Endothelial cell (in vitro differentiated cells): ENCODE measurements at regions not wholly inside any gene's neighbourhood (a gene's known extent, or its start where the extent isn't known, plus 50 kb on each side); places are given as distances from the start of the nearest gene placed in this dataset.

Source experiments
- DNase-seq: peaks from one replicate; pipeline ENCODE4 v3.0.0; 2021; ENCODE audit warnings: low spot score
- H3K27ac Mint-ChIP-seq: one replicate; pipeline ENCODE4 v1.8.0; 2021; ENCODE audit warnings: mixed read lengths, inconsistent platforms; ENCODE audit not compliant: unreplicated experiment
- H3K27me3 Mint-ChIP-seq: one replicate; pipeline ENCODE4 v1.8.0; 2021; ENCODE audit warnings: mild to moderate bottlenecking, moderate library complexity, mixed read lengths, inconsistent platforms; ENCODE audit not compliant: unreplicated experiment
- H3K36me3 Mint-ChIP-seq: one replicate; pipeline ENCODE4 v1.8.0; 2021; ENCODE audit warnings: mild to moderate bottlenecking, low read depth, mixed read lengths, inconsistent platforms; ENCODE audit not compliant: unreplicated experiment
- H3K4me1 Mint-ChIP-seq: one replicate; pipeline ENCODE4 v1.8.0; 2021; ENCODE audit warnings: mild to moderate bottlenecking, mixed read lengths, inconsistent platforms; ENCODE audit not compliant: unreplicated experiment
- H3K4me3 Mint-ChIP-seq: one replicate; pipeline ENCODE4 v1.8.0; 2021; ENCODE audit warnings: mild to moderate bottlenecking, mixed read lengths, inconsistent platforms; ENCODE audit not compliant: unreplicated experiment
- H3K9me3 Mint-ChIP-seq: one replicate; pipeline ENCODE4 v1.8.0; 2021; ENCODE audit warnings: mixed read lengths, inconsistent platforms; ENCODE audit not compliant: unreplicated experiment
- TF ChIP-seq, protein P1 (sequence below): fragments of 200-600 bp; sonication (generic); IDR thresholded peaks from one replicate; pipeline ENCODE4 v1.5.0; 2021; ENCODE audit warnings: antibody characterized with exemption; ENCODE audit not compliant: unreplicated experiment

DNA sequence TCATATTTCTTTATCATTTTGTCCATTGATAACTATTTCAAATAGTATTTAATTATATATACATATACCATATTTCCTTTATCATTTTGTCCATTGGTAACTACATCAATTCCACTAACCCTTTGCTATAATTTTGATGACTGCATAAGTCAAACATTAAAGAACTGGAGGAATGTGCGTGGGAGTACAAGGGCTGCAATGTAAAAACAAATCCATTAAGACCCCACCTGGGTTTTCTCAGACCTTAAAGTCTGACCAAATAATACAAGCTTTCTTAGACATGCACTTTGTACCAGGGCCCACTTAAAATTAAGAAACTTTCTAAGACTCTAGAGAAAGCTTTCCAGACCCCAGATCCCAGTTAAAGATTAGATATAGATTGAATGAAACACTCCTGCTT lies 1622.4 kb upstream of the PCDH10 start:
- DNase-seq = no peak

DNA sequence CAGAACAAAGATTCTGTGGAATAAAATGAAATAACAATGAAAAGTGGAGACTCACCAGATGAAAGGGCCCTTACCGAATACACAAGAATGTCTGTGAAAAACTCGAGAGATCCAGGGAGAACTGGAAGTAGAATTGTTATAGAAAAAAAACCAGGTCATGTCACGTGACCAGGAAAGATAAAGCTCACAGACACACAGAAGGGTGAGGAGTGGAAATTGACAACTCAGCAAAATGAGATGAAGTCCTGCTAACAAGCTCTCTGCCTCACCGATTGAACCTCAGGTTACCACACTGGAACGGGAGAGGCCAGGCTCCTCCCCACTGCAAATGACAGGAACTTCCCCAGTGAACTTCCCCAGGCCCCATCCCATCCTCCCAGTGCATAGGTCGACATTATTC lies 1618.0 kb upstream of the PCDH10 start:
- no peaks in the 10 kb centered on the region for H3K27me3 Mint-ChIP-seq
- no peak overlapping the region for H3K27ac Mint-ChIP-seq
- TF ChIP-seq, protein P1, sequence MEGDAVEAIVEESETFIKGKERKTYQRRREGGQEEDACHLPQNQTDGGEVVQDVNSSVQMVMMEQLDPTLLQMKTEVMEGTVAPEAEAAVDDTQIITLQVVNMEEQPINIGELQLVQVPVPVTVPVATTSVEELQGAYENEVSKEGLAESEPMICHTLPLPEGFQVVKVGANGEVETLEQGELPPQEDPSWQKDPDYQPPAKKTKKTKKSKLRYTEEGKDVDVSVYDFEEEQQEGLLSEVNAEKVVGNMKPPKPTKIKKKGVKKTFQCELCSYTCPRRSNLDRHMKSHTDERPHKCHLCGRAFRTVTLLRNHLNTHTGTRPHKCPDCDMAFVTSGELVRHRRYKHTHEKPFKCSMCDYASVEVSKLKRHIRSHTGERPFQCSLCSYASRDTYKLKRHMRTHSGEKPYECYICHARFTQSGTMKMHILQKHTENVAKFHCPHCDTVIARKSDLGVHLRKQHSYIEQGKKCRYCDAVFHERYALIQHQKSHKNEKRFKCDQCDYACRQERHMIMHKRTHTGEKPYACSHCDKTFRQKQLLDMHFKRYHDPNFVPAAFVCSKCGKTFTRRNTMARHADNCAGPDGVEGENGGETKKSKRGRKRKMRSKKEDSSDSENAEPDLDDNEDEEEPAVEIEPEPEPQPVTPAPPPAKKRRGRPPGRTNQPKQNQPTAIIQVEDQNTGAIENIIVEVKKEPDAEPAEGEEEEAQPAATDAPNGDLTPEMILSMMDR = no peak
- no peak overlapping the region for H3K4me3 Mint-ChIP-seq
- no peaks in the 10 kb centered on the region for H3K36me3 Mint-ChIP-seq
- H3K9me3 Mint-ChIP-seq = no peaks in the 10 kb centered on the region
- DNase-seq = no peak
- H3K4me1 Mint-ChIP-seq = no peaks in the 10 kb centered on the region

More for the DNA sequence above, 1622.4 kb upstream of the PCDH10 start:
- H3K27me3 Mint-ChIP-seq = no peaks in the 10 kb centered on the region
- H3K9me3 Mint-ChIP-seq = no peaks in the 10 kb centered on the region
- no peak overlapping the region for H3K27ac Mint-ChIP-seq
- no peak overlapping the region for H3K4me3 Mint-ChIP-seq
- H3K36me3 Mint-ChIP-seq = no peaks in the 10 kb centered on the region
- H3K4me1 Mint-ChIP-seq = no peaks in the 10 kb centered on the region
- TF ChIP-seq, protein P1 = no peak

DNA sequence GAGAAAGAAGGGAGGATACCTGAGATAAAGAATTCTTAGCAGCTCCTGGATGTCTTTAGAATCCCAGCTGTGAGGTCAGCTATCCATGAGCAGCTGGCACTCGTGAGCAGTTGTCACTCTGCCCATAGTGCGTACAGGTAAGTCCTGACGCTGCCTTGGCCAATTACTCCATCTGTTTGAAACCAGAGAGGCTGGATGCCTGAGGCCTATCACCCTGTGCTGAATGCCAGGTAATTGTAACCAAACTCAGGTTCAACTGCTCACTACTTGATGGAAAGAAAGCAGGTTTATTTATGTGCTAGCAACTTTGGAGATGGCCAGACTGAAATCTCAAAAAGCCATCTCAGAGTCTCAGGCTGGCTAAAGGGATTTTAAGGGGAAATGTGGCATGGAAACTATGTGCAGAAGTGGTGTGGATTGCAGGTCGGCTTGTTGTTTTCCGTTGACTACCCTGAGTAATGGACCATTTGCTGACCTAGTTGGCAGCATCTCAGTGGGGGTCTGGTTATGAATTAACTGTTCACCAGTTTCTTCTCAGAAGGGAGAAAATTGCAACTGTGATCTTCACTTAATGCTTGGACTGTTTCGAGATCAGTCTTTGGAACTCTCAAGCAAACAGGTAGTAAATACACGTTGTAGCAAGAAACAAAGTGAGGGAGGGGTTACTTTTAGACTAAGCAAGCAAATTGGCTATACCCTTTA lies 1614.0 kb upstream of the PCDH10 start:
- TF ChIP-seq, protein P1 = no peak
- no peak for DNase-seq
- no peaks in the 10 kb centered on the region for H3K4me1 Mint-ChIP-seq
- no peaks in the 10 kb centered on the region for H3K36me3 Mint-ChIP-seq
- H3K4me3 Mint-ChIP-seq = no peak overlapping the region
- no peaks in the 10 kb centered on the region for H3K27me3 Mint-ChIP-seq
- H3K27ac Mint-ChIP-seq = no peak overlapping the region
- no peaks in the 10 kb centered on the region for H3K9me3 Mint-ChIP-seq

DNA sequence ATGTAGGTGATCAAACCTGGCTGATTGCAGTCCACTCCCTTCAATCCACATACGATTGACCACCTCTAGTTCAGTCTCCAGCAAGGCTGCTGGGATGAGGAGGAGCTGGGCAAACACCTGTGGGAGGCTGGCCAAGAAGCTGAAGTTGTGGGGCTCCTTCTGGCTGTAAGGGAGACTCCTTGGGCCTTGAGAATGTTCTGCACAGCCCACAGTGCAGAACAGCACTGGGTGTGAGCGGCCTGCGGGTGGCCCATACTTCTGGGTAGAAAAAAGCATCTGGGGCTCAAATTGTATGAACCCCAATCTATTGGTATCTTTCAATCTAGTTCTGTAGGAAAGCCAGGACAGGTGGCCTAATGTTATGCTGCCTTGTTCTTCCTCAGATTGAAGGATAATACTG lies 1608.8 kb upstream of the PCDH10 start:
- H3K4me1 Mint-ChIP-seq = no peaks in the 10 kb centered on the region
- DNase-seq = no peak
- H3K27ac Mint-ChIP-seq = no peak overlapping the region
- H3K36me3 Mint-ChIP-seq = no peaks in the 10 kb centered on the region
- H3K9me3 Mint-ChIP-seq = no peaks in the 10 kb centered on the region
- no peak overlapping the region for H3K4me3 Mint-ChIP-seq
- no peaks in the 10 kb centered on the region for H3K27me3 Mint-ChIP-seq
- TF ChIP-seq, protein P1 = no peak

DNA sequence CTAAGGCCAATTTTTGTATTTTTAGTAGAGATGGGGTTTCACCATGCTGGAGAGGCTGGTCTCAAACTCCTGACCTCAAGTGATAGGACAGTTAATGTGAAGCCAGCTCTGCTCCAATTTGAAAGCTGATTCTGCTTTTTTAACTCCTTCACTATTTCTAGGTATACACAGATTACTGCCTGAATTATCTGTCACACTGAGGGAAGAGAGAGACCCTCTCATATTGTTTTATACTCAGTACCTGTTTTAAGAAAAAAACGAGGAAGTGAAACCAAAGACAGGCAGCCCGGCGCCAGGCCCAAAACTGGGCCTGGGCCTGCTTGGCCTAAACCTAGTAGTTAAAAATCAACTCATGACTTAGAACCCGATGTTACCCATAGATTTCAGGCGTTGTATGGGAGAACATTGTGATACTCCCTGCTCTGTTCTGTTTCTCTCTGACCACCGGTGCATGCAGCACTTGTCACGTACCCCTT lies 1601.5 kb upstream of the PCDH10 start:
- no peak overlapping the region for H3K27ac Mint-ChIP-seq
- TF ChIP-seq, protein P1 = no peak
- H3K36me3 Mint-ChIP-seq = no peaks in the 10 kb centered on the region
- DNase-seq = no peak
- no peaks in the 10 kb centered on the region for H3K9me3 Mint-ChIP-seq
- H3K27me3 Mint-ChIP-seq = peaks cover 3% of the 10 kb centered on the region
- H3K4me1 Mint-ChIP-seq = no peaks in the 10 kb centered on the region
- H3K4me3 Mint-ChIP-seq = no peak overlapping the region
